D721Med (cell line): ENCODE measurements at regions not wholly inside any gene's neighbourhood (a gene's known extent, or its start where the extent isn't known, plus 50 kb on each side); places are given as distances from the start of the nearest gene placed in this dataset.

Experiments used
- DNase-seq: peaks from one replicate; pipeline ENCODE4 v3.0.0; 2011; ENCODE audit warnings: low spot score; ENCODE audit not compliant: insufficient read length
- FAIRE-seq: peaks from 2 replicates; lab custom pipeline; 2011; peaks lifted over from hg19 to GRCh38; lab: Jason Lieb, UNC
- TF ChIP-seq, protein P1 (sequence below): IDR thresholded peaks from 2 replicates; pipeline ENCODE4 v1.5.1; 2012; ENCODE audit warnings: mild to moderate bottlenecking, control low read depth; ENCODE audit not compliant: insufficient read depth; ENCODE audit errors: missing control alignments

DNA sequence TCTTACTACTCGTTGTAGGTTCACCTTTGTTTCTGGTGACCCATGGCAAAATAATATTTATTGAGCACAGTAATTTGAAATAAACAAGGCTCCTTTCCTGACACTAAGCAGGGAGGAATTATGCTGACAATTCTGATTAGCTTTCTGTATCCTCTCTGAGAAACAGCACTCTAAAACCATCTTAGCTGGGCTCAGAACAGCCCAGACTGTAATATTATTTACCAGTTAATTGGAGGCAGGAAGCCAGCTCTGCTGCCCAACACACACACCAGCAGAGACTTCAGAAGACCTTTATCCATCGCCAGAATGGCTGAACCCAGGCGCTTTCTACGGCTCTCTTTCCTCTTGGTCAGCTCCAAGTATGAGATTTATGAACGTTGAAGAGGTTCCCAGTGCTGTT lies 77.6 kb upstream of the FMN2 start:
- FAIRE-seq (peak; percentile 96), DNase-seq (no peak)
- TF ChIP-seq, protein P1, sequence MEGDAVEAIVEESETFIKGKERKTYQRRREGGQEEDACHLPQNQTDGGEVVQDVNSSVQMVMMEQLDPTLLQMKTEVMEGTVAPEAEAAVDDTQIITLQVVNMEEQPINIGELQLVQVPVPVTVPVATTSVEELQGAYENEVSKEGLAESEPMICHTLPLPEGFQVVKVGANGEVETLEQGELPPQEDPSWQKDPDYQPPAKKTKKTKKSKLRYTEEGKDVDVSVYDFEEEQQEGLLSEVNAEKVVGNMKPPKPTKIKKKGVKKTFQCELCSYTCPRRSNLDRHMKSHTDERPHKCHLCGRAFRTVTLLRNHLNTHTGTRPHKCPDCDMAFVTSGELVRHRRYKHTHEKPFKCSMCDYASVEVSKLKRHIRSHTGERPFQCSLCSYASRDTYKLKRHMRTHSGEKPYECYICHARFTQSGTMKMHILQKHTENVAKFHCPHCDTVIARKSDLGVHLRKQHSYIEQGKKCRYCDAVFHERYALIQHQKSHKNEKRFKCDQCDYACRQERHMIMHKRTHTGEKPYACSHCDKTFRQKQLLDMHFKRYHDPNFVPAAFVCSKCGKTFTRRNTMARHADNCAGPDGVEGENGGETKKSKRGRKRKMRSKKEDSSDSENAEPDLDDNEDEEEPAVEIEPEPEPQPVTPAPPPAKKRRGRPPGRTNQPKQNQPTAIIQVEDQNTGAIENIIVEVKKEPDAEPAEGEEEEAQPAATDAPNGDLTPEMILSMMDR = no peak

DNA sequence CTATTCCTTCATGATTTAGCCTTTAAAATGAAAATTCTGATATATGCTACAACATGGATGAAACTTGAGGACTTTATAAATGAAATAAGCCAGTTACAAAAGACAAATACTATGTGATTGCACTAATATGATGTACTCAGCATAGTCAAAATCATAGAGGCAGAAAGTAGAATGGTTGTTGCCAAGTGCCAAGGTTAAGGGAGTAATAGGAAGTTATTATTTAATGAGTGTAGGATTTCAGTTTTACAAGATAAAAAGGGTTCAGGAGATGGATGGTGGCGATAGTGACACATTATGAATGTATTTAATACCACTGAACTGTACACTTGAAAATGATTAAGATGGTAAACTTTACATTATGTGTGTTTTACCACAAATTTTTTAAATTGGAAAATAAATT lies 73.1 kb upstream of the FMN2 start:
- TF ChIP-seq, protein P1 = no peak
- FAIRE-seq (no peak), DNase-seq (no peak)

DNA sequence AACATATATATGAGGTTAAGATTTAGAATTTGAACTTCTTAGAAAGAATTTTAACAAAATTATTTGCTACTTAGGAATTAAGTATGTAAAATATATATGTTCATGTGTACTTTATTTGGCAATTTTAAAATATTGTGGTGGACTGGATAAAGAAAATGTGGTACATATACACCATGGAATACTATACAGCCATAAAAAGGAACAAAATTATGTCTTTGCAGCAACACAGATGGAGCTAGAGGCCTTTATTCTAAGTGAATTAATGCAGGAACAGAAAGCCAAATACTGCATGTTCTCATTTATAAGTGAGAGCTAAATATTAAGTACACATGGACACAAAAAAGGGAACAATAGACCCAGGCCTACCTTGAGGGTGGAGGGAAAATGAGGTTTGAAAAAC lies 72.2 kb upstream of the FMN2 start:
- FAIRE-seq = no peak
- TF ChIP-seq, protein P1 = no peak
- DNase-seq = no peak

DNA sequence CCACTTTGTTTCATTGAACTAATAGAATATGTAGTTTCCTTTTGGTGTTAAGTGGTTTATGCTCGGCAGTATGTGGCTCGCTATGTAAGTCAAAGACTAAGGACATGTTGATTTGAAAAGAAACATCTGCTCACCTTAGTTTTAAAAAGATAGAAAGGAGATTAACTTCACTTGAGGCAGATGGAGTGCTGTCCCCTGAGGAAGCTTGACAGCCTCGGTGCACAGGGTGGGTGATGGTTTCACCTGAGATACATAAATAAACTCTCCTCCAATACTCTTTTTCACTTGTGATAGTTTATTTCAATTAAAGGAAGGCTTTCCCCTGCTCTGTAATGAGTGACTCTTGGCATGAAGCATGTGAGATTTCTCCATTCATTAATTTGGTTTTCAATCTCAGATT lies 70.8 kb upstream of the FMN2 start:
- FAIRE-seq (peak; percentile 99), DNase-seq (no peak)
- TF ChIP-seq, protein P1 = no peak

DNA sequence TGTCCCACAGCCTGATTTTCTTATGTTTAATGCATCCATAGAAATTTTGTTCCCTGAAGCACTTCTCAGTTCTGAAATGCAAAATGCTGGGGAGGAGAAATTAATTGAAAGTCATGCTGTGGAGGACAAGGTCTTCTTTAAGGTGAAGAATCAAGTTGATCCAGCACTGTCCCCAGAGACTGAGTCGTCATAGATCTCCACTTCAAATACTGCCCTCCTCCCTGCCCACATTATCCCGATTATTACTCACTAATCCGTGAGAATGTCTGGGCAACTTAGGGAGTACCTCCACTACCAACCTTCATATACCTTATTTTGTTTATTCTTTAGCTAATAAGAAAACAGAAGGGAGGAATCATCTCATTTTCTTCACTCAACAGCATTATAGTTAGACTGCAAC lies 70.0 kb upstream of the FMN2 start:
- TF ChIP-seq, protein P1 = no peak
- peak; percentile 28 for DNase-seq
- peak; percentile 99 for FAIRE-seq

DNA sequence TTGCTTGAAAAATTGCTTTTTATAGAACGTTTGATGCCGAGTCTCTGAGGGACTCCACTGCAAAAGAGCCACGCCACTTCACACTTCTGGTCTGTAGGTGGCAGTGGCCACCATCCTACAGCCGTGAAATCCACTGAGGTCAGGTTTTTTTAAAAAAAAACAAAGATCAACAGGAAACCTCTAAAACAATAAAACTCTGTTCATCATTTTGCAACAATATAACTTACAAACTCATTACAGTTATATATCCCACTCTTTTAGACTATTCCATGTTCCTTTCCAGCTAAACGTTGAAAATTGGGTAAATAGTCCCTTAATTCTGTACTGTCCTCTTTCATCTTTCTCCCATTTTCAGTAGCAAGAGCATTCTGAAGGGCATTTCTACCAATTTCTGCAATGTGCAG lies 64.6 kb upstream of the FMN2 start:
- TF ChIP-seq, protein P1 = peak; percentile 99
- FAIRE-seq (peak; percentile 98), DNase-seq (no peak)

DNA sequence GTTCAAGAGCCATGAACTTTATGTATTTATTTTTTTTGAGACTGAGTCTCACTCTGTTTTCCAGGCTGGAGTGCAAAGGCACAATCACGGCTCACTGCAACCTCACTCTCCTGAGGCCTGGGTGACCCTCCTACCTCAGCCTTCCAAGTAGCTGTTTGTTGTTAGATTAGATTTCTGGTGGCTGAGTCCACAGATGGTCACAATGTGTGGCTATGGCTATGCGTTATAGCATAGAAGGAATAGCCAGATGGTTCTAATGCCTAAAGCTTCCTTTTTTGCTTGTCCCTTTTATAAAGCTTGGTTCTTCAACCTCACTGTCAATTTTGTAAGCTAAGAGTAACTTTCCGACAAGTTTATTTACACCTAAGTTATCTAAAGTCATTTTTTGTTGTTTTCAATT lies 62.3 kb upstream of the FMN2 start:
- FAIRE-seq (no peak), DNase-seq (no peak)
- TF ChIP-seq, protein P1 = no peak
